ENCODE measurements at regions not wholly inside any gene's neighbourhood (a gene's known extent, or its start where the extent isn't known, plus 50 kb on each side); places are given as distances from the start of the nearest gene placed in this dataset.
"Not testable (repeated sequence)": the region's sequence is repeated elsewhere in the genome, so short reads cannot be mapped to it uniquely, and the experiment has no call there.

GRCh38 chr3:196135693-196136639, 54.1 kb upstream of the TFRC start:
- peaks cover 5% of the 10 kb centered on the region for H3K4me1 Mint-ChIP-seq (ENCODE audit: unreplicated experiment)
- peak overlapping the region; percentile 89 for H3K27ac Mint-ChIP-seq
- H3K36me3 Mint-ChIP-seq = no peaks in the 10 kb centered on the region
- H3K4me3 Mint-ChIP-seq = peak overlapping the region; percentile 29
- no peak for DNase-seq (ENCODE audit: extremely low spot score, unreplicated experiment)
- no peaks in the 10 kb centered on the region for H3K27me3 Mint-ChIP-seq
- no peaks in the 10 kb centered on the region for H3K9me3 Mint-ChIP-seq
- TF ChIP-seq CTCF (conservative IDR thresholded peaks at IDR 0.05) = no peak

GRCh38 chr3:196134691-196135090, 52.8 kb upstream of the TFRC start:
- Mint-ChIP-seq H3K4me3 (no peak overlapping the region), H3K4me1 (ENCODE audit: unreplicated experiment) (peaks cover 5% of the 10 kb centered on the region), H3K27me3 (no peaks in the 10 kb centered on the region), H3K27ac (no peak overlapping the region), H3K9me3 (no peaks in the 10 kb centered on the region), H3K36me3 (no peaks in the 10 kb centered on the region)
- DNase-seq (ENCODE audit: extremely low spot score, unreplicated experiment) = no peak
- TF ChIP-seq CTCF (conservative IDR thresholded peaks at IDR 0.05) = no peak

- not testable (repeated sequence) for H3K27me3 Mint-ChIP-seq; DNase-seq (ENCODE audit: extremely low spot score, unreplicated experiment); H3K9me3 Mint-ChIP-seq; H3K4me3 Mint-ChIP-seq; H3K4me1 Mint-ChIP-seq (ENCODE audit: unreplicated experiment); H3K36me3 Mint-ChIP-seq; H3K27ac Mint-ChIP-seq
Observed at GRCh38 chr3:196133869-196134268, 52.0 kb upstream of the TFRC start.

GRCh38 chr3:196131921-196132320, 50.0 kb upstream of the TFRC start:
- TF ChIP-seq CTCF (conservative IDR thresholded peaks at IDR 0.05) = no peak
- DNase-seq (ENCODE audit: extremely low spot score, unreplicated experiment) = no peak
- H3K4me1 Mint-ChIP-seq (ENCODE audit: unreplicated experiment) = peaks cover 7% of the 10 kb centered on the region
- no peaks in the 10 kb centered on the region for H3K36me3 Mint-ChIP-seq
- H3K27me3 Mint-ChIP-seq = no peaks in the 10 kb centered on the region
- no peaks in the 10 kb centered on the region for H3K9me3 Mint-ChIP-seq
- H3K27ac Mint-ChIP-seq = peak overlapping the region; percentile 28
- no peak overlapping the region for H3K4me3 Mint-ChIP-seq
